GM04504 (cell line): ENCODE measurements at regions not wholly inside any gene's neighbourhood (a gene's known extent, or its start where the extent isn't known, plus 50 kb on each side); places are given as distances from the start of the nearest gene placed in this dataset.
"Not testable (repeated sequence)": the region's sequence is repeated elsewhere in the genome, so short reads cannot be mapped to it uniquely, and the experiment has no call there.

Experiments
- DNase-seq: peaks from one replicate; pipeline ENCODE4 v3.0.0-alpha.2; 2012; ENCODE audit warnings: low read depth

DNA sequence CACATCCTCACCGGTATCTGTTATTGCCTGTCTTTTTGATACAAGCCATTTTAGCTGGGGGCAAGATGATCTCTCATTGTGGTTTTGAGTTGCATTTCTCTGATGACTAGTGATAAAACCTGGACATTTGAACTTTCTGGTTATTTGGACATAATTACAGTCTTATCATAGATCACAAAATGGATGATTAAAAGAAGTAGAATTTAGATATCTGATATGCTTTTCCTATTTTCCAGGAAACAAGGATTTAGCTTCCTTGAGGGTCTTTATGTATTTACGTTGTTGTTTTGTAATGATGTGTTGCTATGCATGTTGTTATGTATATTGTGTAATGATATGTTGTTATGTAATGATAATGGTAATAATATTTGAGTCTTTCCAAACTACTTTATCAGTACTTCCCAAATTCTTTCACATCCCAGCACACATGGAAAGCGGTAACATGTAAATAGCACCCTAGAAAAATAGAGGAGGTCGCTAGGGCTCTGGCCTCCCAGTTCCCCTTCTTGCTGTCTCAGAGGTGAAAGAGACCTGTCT is 53.8 kb downstream of the GJD2 start:
- no peak for DNase-seq

- no peak for DNase-seq
These were observed 54.7 kb downstream of the GJD2 start for GRCh38 chr15:34699968-34700640.

DNA sequence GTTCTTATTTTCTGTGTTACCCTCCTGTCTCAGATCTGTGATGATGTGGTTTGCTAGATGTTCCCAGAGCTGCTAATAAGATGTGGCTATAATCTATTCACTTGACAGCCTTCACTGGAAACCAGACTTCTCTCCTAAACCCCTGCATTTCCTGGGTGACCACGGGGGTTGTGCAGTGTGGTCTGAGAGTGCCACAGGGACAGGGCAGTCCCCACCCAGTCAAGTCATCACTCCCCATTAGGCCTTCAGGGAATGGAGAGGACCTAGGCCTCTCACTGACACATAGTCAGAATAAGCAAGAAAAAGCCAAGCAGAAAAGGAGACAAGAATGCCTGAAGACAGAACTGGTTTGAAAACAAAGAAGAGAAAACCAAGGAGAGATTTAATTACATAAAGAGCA is 58.3 kb downstream of the GJD2 start:
- no peak for DNase-seq

DNA sequence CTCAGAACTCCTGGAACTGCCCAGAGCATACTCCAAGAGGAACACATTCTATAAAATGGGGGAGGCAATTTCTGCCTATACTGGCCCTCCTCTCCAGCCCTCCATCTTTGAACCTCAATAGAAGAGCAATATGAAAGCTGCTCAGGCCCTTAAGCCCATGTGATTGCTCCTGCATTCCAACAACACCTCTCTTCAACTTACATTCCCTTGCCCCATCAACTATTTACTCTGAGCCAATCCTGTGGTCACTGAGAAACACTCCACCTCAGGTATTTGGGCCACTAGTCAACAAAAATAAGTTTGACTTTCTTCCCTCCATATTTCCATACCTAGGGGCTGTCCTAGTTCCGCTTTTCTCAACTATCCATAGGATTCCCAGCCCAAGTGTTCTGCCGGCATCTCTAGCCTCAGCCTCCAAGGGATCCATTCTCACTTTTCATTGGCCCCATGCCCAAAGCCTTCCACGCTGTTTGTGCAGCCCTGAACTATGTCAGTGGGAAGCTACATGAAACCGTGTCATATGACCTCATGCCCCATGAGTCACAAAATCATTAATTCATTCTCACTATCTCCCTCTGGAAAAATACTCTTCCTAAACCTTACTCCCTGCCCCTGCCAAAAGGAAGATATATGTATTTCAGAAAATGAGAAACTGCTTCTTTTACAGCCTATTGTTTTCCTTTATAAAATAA is 61.6 kb downstream of the GJD2 start:
- DNase-seq = no peak

DNA sequence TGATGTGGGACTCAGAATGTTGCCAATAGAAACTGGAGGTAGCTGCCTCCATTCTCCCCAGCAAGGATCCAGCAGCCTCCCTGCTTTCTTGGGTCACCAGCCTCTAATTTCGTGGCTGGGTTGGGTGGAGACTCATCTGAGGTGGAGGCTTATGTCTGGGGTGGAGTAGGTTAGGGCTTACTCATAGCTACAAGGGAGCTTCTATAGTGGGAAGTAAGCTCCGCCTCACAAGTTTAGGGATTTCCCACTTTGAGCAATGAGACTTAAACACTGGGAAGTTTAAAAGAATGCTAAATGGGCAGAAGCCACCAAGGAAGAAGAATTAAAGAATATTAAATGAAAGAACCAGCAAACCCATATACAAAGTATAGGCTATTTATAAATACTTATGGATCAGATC is 63.8 kb downstream of the GJD2 start:
- no peak for DNase-seq

GRCh38 chr15:34688699-34689098 is 66.1 kb downstream of the GJD2 start:
- no peak for DNase-seq

GRCh38 chr15:34684351-34684750 is 70.4 kb downstream of the GJD2 start:
- no peak for DNase-seq

DNA sequence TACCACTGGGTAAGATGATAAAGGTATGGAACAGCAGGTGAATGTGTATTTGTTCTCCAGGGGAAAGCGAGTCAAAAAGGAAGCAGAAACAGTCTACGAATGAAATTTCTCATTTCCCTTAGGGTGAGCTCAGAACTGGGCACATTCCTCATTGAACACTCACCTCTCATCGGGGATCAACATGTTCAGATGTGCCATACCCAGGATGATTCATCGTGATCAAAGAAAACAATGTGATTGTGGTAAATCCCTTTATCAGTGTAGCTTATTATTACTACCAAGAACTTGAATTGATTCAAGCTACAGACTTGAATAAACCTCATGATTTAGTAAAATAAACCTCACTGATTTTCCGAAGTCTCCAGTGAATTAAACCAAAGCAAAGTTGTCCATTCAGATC is 72.1 kb downstream of the GJD2 start:
- no peak for DNase-seq

DNA sequence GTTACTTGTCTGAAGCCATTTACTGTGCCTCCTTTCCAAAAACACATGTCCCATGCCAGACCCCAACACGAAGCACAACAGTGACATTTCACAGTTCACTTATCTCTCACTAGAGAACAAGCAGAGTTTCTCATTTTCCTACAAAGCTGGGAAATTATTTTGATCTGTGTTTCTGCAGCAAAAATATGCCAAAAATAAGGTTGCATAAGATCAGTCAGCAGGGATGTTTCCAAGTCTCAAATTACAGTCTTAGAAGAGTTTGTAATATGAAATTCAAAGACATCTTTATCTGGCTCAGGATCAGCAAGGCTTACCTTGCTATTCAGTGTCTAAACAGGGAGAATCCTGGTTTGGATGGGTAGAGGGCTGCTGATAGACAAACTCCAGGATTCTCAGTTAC is 75.5 kb downstream of the GJD2 start:
- no peak for DNase-seq

DNA sequence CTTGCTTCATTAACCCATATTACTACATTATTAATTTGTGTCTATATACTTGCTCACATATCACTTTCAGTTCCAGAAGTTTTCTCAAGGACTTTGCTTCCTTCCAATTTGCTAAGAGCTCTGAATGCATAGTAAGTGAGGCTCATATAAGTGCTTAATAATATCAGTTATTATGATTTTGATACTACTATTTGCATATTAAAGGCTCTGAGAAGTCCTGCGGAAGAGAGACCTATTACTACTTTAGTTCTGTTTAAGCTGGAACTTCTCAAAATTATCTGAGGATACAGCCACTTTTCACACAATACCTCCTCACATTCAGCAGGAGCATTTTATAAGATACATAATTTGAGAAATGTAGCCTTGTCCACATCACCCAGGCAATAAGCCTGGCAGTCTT is 81.6 kb downstream of the GJD2 start:
- DNase-seq = no peak

GRCh38 chr15:34665498-34666116 is 82.2 kb upstream of the GOLGA8B start:
- no peak for DNase-seq

- DNase-seq = no peak
These were observed 81.0 kb upstream of the GOLGA8B start for GRCh38 chr15:34664418-34664817.

- DNase-seq = no peak
These were observed 79.7 kb upstream of the GOLGA8B start for GRCh38 chr15:34663101-34663500.

- no peak for DNase-seq
These were observed 75.6 kb upstream of the GOLGA8B start for GRCh38 chr15:34659056-34659455.

- DNase-seq = no peak
These were observed 74.1 kb upstream of the GOLGA8B start for GRCh38 chr15:34657469-34658127.

GRCh38 chr15:34656005-34656796 is 72.8 kb upstream of the GOLGA8B start:
- DNase-seq = no peak

DNA sequence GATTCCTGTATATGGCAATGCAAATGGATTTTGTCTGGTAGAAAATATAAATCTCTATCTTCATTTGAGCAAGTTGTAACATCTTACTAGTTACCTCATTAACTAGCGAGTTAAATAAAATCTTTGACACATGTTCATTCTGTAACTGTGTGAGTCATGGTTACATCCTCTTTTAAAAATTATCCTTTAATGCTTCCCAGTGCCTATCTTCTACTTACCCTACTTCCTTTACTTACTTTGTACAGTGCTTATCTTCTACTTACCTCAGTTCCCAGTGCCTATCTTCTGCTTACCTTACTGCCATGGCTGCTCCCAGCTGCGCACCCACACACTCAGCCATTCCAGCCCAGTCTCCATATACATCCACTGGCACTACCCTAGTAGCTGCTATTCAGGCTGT is 71.9 kb upstream of the GOLGA8B start:
- no peak for DNase-seq

DNA sequence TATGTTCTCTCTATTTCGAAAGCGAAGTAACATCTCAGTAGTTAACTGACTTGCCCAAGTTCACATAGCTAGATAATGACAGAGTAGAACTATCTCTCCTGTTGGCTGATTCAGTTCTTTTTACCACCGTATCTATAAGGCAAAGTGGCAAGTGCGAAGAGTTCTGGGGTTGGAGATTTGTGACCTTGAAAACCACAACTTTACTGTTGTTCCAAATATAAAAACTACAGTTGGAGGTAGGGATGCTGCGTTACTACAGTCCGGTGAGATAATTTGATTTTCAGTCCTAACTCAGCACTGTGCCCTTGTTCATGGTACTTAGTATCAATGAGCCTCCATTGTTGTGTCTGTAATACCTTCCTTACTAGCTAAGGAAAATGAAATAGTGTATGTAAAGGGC is 71.2 kb upstream of the GOLGA8B start:
- DNase-seq = no peak

DNA sequence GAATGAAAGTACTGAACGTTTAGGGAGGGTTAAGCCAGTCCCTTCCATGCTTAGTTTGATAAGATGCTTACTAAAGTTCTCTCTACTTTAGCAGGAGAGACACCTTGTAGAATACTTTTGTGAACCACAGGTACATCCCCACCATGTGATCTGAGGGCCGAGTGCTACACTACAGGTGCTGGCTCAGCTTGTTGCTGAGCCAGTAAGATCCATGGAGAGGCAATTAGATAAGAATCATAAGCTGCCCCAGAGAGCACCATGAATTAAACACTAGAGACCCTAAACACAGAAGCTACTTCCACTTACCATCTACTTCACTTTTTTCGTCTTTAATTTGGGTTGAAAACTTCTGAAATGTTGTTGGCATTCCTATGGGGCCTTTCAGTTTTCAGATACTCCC is 70.5 kb upstream of the GOLGA8B start:
- no peak for DNase-seq

- not testable (repeated sequence) for DNase-seq
These were observed 69.9 kb upstream of the GOLGA8B start for GRCh38 chr15:34653326-34653725.

- DNase-seq = no peak
These were observed 69.2 kb upstream of the GOLGA8B start for GRCh38 chr15:34652726-34653033.
